Testis (tissue), 2 donors: ENCODE measurements at regions not wholly inside any gene's neighbourhood (a gene's known extent, or its start where the extent isn't known, plus 50 kb on each side); places are given as distances from the start of the nearest gene placed in this dataset.

Source experiments
- DNase-seq: peaks from one replicate; pipeline ENCODE4 v3.0.0-alpha.2; 2019
- H3K27ac ChIP-seq, 2 donors: fragments of 200-600 bp; sonication (generic); one replicate each; pipeline ENCODE4 v1.5.1; 2019
- H3K27me3 ChIP-seq: fragments of 200-600 bp; sonication (generic); one replicate; pipeline ENCODE4 v1.5.1; 2019
- H3K36me3 ChIP-seq: fragments of 200-600 bp; sonication (generic); one replicate; pipeline ENCODE4 v1.5.1; 2017; ENCODE audit warnings: low read depth; ENCODE audit errors: missing control alignments
- H3K4me1 ChIP-seq: fragments of 200-600 bp; sonication (generic); one replicate; pipeline ENCODE4 v1.5.1; 2019
- H3K4me3 ChIP-seq, 2 donors: fragments of 200-600 bp; sonication (generic); one replicate each; pipeline ENCODE4 v1.5.1; 2017 to 2019
- H3K9me3 ChIP-seq: fragments of 200-600 bp; sonication (generic); one replicate; pipeline ENCODE4 v1.5.1; 2017
- POLR2A ChIP-seq: fragments of 450-650 bp; IDR thresholded peaks from one replicate; pipeline ENCODE4 v1.6.1; 2017; ENCODE audit warnings: antibody characterized with exemption, mild to moderate bottlenecking, moderate library complexity
- WGBS, 2 donors: methylation state at CpG; one replicate each; pipeline ENCODE4 v1.1.5; 2018; 5-methylcytosine and 5-hydroxymethylcytosine counted together
- intact Hi-C: fragments of 100-400 bp; cut with DNase I; formaldehyde crosslinking; loops from one replicate; pipeline ENCODE4 v1.15.1; 2023; ENCODE audit warnings: low total_unique reads
- TF ChIP-seq, protein P1 (sequence below), 3 experiments: fragments of 450-650 bp in 2 of 3; fragments of 200-600 bp in 1 of 3; sonication (generic) in 1 of 3; IDR thresholded peaks; one replicate each; pipeline ENCODE4 v1.5.1; 2016 to 2019; ENCODE audit warnings: antibody characterized with exemption in 3 of 3, mild to moderate bottlenecking in 2 of 3, moderate library complexity in 1 of 3

DNA sequence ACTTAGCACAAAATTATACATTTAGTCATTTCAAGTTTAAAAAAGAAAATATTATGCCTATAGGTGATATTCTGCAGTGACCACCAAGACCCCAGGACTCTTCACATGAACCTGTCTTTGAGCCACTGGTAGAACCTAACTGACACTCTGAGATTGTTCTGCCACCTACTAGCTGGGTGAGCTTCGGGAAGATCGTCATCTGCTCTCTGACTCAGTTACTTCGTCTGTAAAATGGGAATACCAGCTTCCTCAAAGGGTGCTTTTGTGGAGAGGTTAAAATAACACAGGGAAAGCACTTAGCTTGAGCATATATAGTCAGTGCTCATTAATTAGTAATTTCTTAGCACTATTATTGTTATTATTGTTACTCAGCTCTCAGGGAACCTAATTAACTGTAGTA is 228.5 kb upstream of the JUN start:
- no peak for TF ChIP-seq POLR2A
- TF ChIP-seq, protein P1, sequence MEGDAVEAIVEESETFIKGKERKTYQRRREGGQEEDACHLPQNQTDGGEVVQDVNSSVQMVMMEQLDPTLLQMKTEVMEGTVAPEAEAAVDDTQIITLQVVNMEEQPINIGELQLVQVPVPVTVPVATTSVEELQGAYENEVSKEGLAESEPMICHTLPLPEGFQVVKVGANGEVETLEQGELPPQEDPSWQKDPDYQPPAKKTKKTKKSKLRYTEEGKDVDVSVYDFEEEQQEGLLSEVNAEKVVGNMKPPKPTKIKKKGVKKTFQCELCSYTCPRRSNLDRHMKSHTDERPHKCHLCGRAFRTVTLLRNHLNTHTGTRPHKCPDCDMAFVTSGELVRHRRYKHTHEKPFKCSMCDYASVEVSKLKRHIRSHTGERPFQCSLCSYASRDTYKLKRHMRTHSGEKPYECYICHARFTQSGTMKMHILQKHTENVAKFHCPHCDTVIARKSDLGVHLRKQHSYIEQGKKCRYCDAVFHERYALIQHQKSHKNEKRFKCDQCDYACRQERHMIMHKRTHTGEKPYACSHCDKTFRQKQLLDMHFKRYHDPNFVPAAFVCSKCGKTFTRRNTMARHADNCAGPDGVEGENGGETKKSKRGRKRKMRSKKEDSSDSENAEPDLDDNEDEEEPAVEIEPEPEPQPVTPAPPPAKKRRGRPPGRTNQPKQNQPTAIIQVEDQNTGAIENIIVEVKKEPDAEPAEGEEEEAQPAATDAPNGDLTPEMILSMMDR (IDR thresholded peaks at IDR 0.05): no peak
- Histone ChIP-seq H3K9me3 (no peaks in the 10 kb centered on the region), H3K27me3 (no peaks in the 10 kb centered on the region), H3K27ac (peak overlapping the region; percentile 55 to 88), H3K4me1 (peaks cover 12% of the 10 kb centered on the region), H3K36me3 (no peaks in the 10 kb centered on the region), H3K4me3 (no peak overlapping the region)
- DNase-seq: no peak
- 94 to 98% methylated on average over 3 of the region's 3 CpGs for WGBS, 2 donors
- intact Hi-C loops: no loop called here

DNA sequence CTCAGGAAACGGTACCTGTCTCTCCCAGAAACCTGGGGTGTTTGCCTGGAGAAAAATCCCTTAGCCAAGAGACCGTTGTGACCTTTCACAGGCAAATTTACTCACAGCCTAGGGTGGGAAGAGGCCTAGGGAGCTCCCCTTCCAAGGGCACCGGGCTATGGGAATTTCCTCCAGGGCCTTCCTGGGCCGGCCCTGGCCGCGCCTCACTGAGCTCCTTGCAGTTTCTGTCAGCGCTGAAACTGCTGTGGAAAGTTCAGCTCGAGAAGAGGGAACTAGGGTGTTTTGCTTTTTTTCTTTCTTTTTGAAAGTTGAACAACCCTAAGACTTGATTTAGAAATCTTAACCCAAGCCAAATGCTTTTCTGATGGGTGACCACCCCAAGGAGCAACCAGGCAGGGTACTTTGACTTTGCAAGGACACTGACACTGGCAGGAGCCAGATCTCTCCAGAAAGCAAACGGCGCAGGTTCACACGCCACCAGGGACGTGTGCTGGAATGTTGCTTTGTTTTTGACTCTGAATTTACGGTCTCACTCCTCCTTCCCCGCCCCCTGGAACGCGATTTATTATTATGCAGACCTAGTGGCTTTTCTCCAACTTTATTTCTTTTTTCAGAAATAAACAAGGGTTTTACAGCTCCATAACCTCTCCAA is 229.6 kb upstream of the JUN start:
- no peaks in the 10 kb centered on the region for H3K36me3 ChIP-seq
- 27 to 31% methylated on average over 16 of the region's 16 CpGs for WGBS, 2 donors
- no peak overlapping the region for H3K4me3 ChIP-seq
- H3K27ac ChIP-seq: peak overlapping the region; percentile 55 to 88
- DNase-seq: peak; percentile 73
- no peaks in the 10 kb centered on the region for H3K27me3 ChIP-seq
- TF ChIP-seq POLR2A: no peak
- TF ChIP-seq, protein P1 (IDR thresholded peaks at IDR 0.05): no peak
- H3K9me3 ChIP-seq: no peaks in the 10 kb centered on the region
- peaks cover 9% of the 10 kb centered on the region for H3K4me1 ChIP-seq
- intact Hi-C loops: no loop called here

DNA sequence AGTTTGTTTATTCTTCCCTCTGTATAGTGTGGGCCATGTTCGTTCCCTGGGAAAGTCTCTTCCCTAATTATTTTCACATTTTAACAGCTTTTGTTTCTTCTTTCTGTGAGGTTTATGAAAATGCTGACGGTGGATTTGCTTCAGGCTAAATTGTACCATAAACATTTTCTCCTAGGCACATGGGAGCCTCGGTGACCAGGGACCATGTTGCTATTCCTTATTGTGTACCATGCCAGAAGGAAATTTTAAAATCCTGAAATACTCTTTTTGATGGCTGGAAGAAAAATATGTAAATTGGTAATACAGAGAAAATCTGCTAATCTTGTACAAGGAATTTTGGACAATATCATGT is 230.1 kb upstream of the JUN start:
- TF ChIP-seq, protein P1 (IDR thresholded peaks at IDR 0.05): no peak
- TF ChIP-seq POLR2A: no peak
- H3K4me1 ChIP-seq: peaks cover 10% of the 10 kb centered on the region
- no peaks in the 10 kb centered on the region for H3K27me3 ChIP-seq
- no peaks in the 10 kb centered on the region for H3K9me3 ChIP-seq
- H3K36me3 ChIP-seq: no peaks in the 10 kb centered on the region
- no peak overlapping the region for H3K4me3 ChIP-seq
- intact Hi-C loops: no loop called here
- peak overlapping the region; percentile 55 to 88 for H3K27ac ChIP-seq
- DNase-seq: no peak
- WGBS, 2 donors: 35% methylated on average over 3 of the region's 3 CpGs

DNA sequence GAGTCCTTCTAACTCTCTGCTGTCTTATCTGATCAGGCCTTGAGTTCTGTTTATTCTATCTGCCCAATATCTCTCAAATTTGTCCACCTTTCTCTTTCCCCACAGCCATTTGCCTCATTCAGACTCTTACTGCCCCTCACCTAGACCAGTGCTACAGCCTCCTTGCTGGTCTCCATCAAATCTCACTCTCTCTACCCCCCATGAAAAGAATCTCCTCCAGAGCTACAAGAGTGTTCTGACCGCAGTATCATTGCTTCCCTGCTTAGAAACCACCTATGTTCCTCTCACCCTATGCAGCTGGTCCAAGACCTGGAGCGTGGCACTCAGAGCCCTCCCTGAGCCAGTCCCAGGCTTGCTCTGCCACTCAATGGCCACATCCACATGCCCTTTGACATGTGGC is 231.0 kb upstream of the JUN start:
- no peak overlapping the region for H3K27ac ChIP-seq
- 96% methylated on average over 2 of the region's 2 CpGs for WGBS, 2 donors

More for the DNA sequence above, 231.0 kb upstream of the JUN start:
- Histone ChIP-seq H3K36me3 (no peaks in the 10 kb centered on the region), H3K4me1 (peaks cover 14% of the 10 kb centered on the region), H3K27me3 (no peaks in the 10 kb centered on the region), H3K4me3 (no peak overlapping the region), H3K9me3 (no peaks in the 10 kb centered on the region)
- intact Hi-C loops: no loop called here
- DNase-seq: no peak
- TF ChIP-seq, protein P1 (IDR thresholded peaks at IDR 0.05): no peak
- TF ChIP-seq POLR2A: no peak
